ENCODE measurements at regions not wholly inside any gene's neighbourhood (a gene's known extent, or its start where the extent isn't known, plus 50 kb on each side); places are given as distances from the start of the nearest gene placed in this dataset.
A peak's percentile ranks its signal among the peaks of the same experiment; 100 is the strongest.

GRCh38 chr6:225907-226306 lies 66.4 kb upstream of the DUSP22 start:
- DNase-seq (ENCODE audit: low read depth in 2 of 2) = no peak

- no peak for DNase-seq (ENCODE audit: low read depth in 2 of 2)
These were observed 65.7 kb upstream of the DUSP22 start for GRCh38 chr6:226516-227073.

GRCh38 chr6:227074-227782 lies 65.1 kb upstream of the DUSP22 start:
- no peak for DNase-seq (ENCODE audit: low read depth in 2 of 2)

- no peak for DNase-seq (ENCODE audit: low read depth in 2 of 2)
These were observed 64.4 kb upstream of the DUSP22 start for GRCh38 chr6:227812-228338.

- DNase-seq (ENCODE audit: low read depth in 2 of 2) = no peak
These were observed 63.2 kb upstream of the DUSP22 start for GRCh38 chr6:228881-229651.

GRCh38 chr6:231779-232178 lies 60.5 kb upstream of the DUSP22 start:
- DNase-seq (ENCODE audit: low read depth in 2 of 2) = no peak

GRCh38 chr6:232982-233640 lies 59.2 kb upstream of the DUSP22 start:
- no peak for DNase-seq (ENCODE audit: low read depth in 2 of 2)

GRCh38 chr6:234706-235372 lies 57.4 kb upstream of the DUSP22 start:
- DNase-seq (ENCODE audit: low read depth in 2 of 2) = no peak

GRCh38 chr6:235763-236360 lies 56.4 kb upstream of the DUSP22 start:
- peak; percentile 65 to 67 for DNase-seq (ENCODE audit: low read depth in 2 of 2)

GRCh38 chr6:236519-236918 lies 55.8 kb upstream of the DUSP22 start:
- no peak for DNase-seq (ENCODE audit: low read depth in 2 of 2)

- no peak for DNase-seq (ENCODE audit: low read depth in 2 of 2)
These were observed 52.1 kb upstream of the DUSP22 start for GRCh38 chr6:240151-240550.

GRCh38 chr6:241336-241865 lies 50.9 kb upstream of the DUSP22 start:
- no peak for DNase-seq (ENCODE audit: low read depth in 2 of 2)

Measured in stimulated activated CD4-positive, alpha-beta T cell treated with anti-CD3 and anti-CD28 coated beads, Interleukin-15, amount 100 ng/mL, for 48 hours (primary cell).